Breast epithelium (tissue), 4 donors: ENCODE measurements at regions not wholly inside any gene's neighbourhood (a gene's known extent, or its start where the extent isn't known, plus 50 kb on each side); places are given as distances from the start of the nearest gene placed in this dataset.

Experiments used
- DNase-seq, 2 donors: peaks; one replicate each; pipeline ENCODE4 v3.0.0-alpha.2; 2019; ENCODE audit warnings: low spot score in 2 of 2
- H3K27ac ChIP-seq, 2 donors: fragments of 200-600 bp; sonication (generic) in 1 of 2; one replicate each; pipeline ENCODE4 v1.5.1; 2016 to 2019; ENCODE audit warnings: mild to moderate bottlenecking in 1 of 2
- H3K27me3 ChIP-seq, 2 donors: fragments of 200-600 bp; sonication (generic) in 1 of 2; one replicate each; pipeline versions ENCODE4 v1.5.1 to v1.6.0; 2017 to 2019; ENCODE audit warnings: control low read depth in 1 of 2, mild to moderate bottlenecking in 1 of 2
- H3K36me3 ChIP-seq: fragments of 200-600 bp; one replicate; pipeline ENCODE4 v1.5.1; 2019
- H3K4me1 ChIP-seq, 2 donors: fragments of 200-600 bp; sonication (generic); one replicate each; pipeline ENCODE4 v1.5.1; 2016 to 2019; ENCODE audit warnings: control low read depth in 1 of 2
- H3K4me3 ChIP-seq, 3 donors: fragments of 200-600 bp; sonication (generic); 1 replicate in 2 of 3; 2 replicates in 1 of 3; pipeline ENCODE4 v1.5.1; 2016 to 2019; ENCODE audit warnings: mild to moderate bottlenecking in 3 of 3, moderate library complexity in 2 of 3
- H3K9me3 ChIP-seq, 2 donors: fragments of 200-600 bp; sonication (generic) in 1 of 2; one replicate each; pipeline ENCODE4 v1.5.1; 2016 to 2019; ENCODE audit warnings: control low read depth in 1 of 2
- POLR2A ChIP-seq: fragments of 450-650 bp; IDR thresholded peaks from one replicate; pipeline ENCODE4 v1.6.1; 2016; ENCODE audit warnings: antibody characterized with exemption, mild to moderate bottlenecking, moderate library complexity
- POLR2AphosphoS5 ChIP-seq, 3 donors: sonication (generic); formaldehyde crosslinking; IDR thresholded peaks; one replicate each; pipeline ENCODE4 v1.6.1; 2017; ENCODE audit warnings: antibody characterized with exemption in 3 of 3
- intact Hi-C: fragments of 100-400 bp; cut with DNase I; formaldehyde crosslinking; loops from one replicate; pipeline ENCODE4 v1.15.1; 2023; ENCODE audit warnings: low total_unique reads
- TF ChIP-seq, protein P1 (sequence below), 3 donors: fragments of 450-650 bp; IDR thresholded peaks; one replicate each; pipeline ENCODE4 v1.5.1; 2016 to 2017; ENCODE audit warnings: antibody characterized with exemption in 3 of 3, mild to moderate bottlenecking in 3 of 3, moderate library complexity in 3 of 3

DNA sequence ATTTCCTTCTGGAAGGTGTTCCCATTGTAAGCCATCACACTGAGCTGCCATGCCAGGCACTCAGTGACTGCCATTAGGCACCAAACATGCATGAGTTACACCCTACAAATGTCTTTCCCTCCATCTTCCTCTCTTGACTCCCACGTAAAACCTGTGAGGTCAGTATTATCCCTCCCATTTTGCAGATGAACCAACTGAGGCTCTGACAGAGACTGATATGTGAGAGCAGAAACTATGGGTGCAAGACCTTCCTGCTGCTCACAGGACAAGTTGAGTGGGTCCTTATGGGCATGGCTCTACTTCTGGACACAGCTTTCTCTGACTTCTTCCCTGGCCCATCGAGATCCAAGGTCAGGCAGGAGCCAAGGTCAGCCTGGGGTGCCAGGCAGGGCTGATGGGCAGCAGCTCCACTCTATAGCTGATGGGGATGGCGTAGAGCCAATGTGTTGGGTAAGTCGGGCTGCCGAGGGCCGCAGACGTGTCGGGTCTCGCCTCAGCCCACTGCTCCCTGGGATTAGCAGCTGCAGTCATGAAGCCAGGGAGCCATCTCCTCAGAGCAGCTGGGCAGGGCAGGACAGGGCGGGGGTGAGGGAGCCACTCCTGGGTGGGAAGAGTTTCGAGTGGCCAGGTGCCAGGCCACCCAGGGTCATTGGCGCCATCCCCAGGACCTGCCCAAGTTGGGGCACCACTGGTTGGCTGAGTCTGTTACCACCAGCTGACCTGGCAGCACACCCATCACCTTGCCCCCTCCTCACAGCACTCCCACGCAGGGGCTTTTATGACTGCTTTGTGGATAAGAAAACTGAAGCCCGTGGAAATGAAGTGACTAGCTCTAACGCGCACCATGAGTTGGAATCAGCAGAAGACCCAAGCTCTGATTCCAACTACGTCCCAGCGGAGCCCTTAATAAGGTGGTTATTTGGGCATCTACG lies 117.8 kb upstream of the ZMIZ1 start:
- Histone ChIP-seq H3K27me3 (no peaks in the 10 kb centered on the region), H3K4me1 (no peaks in the 10 kb centered on the region), H3K36me3 (no peaks in the 10 kb centered on the region), H3K27ac (no peak overlapping the region), H3K4me3 (no peak overlapping the region), H3K9me3 (no peaks in the 10 kb centered on the region)
- DNase-seq = peak in 1 of 2 donors; percentile 58
- intact Hi-C loops = no loop called here
- TF ChIP-seq POLR2A (no peak), POLR2AphosphoS5 (IDR thresholded peaks at IDR 0.05) (no peak)
- TF ChIP-seq, protein P1, sequence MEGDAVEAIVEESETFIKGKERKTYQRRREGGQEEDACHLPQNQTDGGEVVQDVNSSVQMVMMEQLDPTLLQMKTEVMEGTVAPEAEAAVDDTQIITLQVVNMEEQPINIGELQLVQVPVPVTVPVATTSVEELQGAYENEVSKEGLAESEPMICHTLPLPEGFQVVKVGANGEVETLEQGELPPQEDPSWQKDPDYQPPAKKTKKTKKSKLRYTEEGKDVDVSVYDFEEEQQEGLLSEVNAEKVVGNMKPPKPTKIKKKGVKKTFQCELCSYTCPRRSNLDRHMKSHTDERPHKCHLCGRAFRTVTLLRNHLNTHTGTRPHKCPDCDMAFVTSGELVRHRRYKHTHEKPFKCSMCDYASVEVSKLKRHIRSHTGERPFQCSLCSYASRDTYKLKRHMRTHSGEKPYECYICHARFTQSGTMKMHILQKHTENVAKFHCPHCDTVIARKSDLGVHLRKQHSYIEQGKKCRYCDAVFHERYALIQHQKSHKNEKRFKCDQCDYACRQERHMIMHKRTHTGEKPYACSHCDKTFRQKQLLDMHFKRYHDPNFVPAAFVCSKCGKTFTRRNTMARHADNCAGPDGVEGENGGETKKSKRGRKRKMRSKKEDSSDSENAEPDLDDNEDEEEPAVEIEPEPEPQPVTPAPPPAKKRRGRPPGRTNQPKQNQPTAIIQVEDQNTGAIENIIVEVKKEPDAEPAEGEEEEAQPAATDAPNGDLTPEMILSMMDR (IDR thresholded peaks at IDR 0.05) = no peak

DNA sequence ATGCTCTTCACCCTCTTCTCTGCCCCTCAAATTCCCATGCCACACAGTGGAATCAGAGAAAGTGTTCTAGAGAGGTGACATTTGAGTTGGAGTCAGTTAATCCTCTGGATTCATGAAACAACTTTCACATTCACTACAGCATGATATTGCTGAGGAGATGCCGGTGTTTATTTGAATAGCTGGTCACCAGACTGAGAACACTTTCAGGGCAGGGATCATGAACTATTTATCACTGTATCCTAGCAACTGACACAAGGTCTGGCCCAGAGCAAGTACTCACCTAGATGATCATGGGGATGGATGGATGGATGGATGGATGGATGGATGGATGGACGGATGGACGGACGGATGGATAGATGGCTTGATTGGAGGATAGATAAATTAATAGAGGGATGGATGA lies 116.7 kb upstream of the ZMIZ1 start:
- H3K27ac ChIP-seq = no peak overlapping the region
- intact Hi-C loops = no loop called here
- H3K27me3 ChIP-seq = no peaks in the 10 kb centered on the region

DNA sequence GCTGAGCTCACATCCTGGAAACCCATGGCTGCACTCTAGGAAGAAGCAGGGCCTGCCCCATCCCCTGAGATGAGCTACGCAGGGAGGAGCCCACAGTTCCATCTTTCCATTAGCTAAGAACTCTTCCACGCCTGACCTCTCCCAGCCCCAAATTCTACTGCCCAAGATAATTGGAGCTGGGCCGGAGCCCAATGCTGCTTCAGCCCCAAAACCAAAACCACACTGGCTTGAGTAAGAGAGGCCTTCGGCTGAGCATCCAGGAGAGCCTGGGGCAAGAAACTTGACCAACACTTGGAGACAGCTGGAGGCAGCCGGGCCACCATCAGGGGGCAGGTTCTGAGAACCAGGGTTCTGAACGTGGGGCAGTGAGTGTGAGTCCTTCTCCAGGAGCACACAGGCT lies 116.1 kb upstream of the ZMIZ1 start:
- intact Hi-C loops = no loop called here
- DNase-seq = no peak
- Histone ChIP-seq H3K4me1 (no peaks in the 10 kb centered on the region), H3K4me3 (no peak overlapping the region), H3K36me3 (no peaks in the 10 kb centered on the region), H3K27ac (peak overlapping the region; percentile 40 to 45), H3K9me3 (no peaks in the 10 kb centered on the region), H3K27me3 (no peaks in the 10 kb centered on the region)
- no peak for TF ChIP-seq POLR2AphosphoS5 (IDR thresholded peaks at IDR 0.05)
- TF ChIP-seq, protein P1 (IDR thresholded peaks at IDR 0.05) = no peak
- no peak for TF ChIP-seq POLR2A

More for the DNA sequence above, 116.7 kb upstream of the ZMIZ1 start:
- no peaks in the 10 kb centered on the region for H3K4me1 ChIP-seq
- TF ChIP-seq, protein P1 (IDR thresholded peaks at IDR 0.05) = no peak
- no peak for TF ChIP-seq POLR2A
- no peak for TF ChIP-seq POLR2AphosphoS5 (IDR thresholded peaks at IDR 0.05)
- DNase-seq = no peak
- no peak overlapping the region for H3K4me3 ChIP-seq
- H3K9me3 ChIP-seq = no peaks in the 10 kb centered on the region
- H3K36me3 ChIP-seq = no peaks in the 10 kb centered on the region

DNA sequence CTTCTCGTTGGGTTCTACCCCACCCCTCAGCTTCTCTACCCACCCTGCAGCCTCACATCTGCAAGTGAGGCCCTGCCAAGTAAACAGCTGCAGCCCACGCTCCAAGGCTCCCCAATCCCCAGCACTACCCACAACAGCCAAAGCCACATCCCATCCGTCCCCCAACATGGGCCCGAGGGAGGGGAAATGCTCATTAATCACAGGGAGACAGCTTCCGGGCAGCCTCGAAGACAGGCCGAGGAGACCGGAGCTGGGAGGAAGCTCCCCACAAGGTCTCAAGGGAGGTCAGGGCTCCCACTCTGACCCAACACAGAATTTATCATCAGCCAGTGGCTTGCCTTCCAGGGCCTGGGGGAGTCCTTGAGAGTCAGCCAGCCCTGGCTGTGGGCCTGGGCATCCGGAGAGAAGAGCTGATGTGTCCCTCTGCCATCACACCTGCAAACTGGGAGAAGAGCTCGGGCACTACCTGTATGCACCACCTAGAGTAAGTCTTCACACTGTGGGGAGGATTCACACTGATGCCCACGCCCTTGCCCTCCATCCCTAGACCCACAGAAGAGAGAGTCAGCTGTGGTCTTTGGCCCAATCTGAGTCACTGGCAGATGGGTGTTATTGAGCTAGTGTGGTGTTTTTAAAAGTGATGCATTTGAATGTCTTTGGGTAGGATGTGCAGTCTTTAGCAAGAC lies 115.5 kb upstream of the ZMIZ1 start:
- Histone ChIP-seq H3K36me3 (no peaks in the 10 kb centered on the region), H3K4me1 (no peaks in the 10 kb centered on the region), H3K4me3 (no peak overlapping the region), H3K27me3 (no peaks in the 10 kb centered on the region), H3K27ac (peak overlapping the region; percentile 40 to 45), H3K9me3 (no peaks in the 10 kb centered on the region)
- no peak for DNase-seq
- intact Hi-C loops = no loop called here
- TF ChIP-seq POLR2A (no peak), POLR2AphosphoS5 (IDR thresholded peaks at IDR 0.05) (no peak)
- TF ChIP-seq, protein P1 (IDR thresholded peaks at IDR 0.05) = no peak

DNA sequence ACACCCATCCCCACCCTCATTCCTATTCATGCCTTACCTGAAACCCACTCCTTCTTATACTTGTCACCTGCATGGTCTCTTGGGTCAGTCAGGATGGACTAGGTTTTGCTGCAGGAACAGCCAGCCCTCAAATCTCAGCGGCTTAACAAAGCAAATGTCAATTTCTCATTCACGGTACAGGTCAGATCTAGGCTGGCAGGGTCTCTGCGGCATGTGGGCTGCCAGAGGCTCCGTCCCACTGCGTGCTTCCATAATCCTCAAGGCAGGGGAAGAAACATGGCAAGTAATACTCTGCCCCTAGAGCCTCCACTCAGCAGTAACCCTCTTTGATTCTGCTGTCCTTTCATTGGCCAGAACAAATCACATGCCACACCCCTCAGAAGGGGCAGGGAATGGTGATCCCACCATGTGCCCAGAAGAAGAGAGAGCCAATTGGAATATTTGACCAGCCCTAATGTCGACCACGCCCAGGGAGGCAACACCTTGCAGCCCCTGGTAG lies 114.9 kb upstream of the ZMIZ1 start:
- TF ChIP-seq POLR2AphosphoS5 (IDR thresholded peaks at IDR 0.05) (no peak), POLR2A (no peak)
- TF ChIP-seq, protein P1 (IDR thresholded peaks at IDR 0.05) = no peak
- DNase-seq = no peak
- Histone ChIP-seq H3K36me3 (no peaks in the 10 kb centered on the region), H3K4me3 (no peak overlapping the region), H3K27me3 (no peaks in the 10 kb centered on the region), H3K4me1 (no peaks in the 10 kb centered on the region), H3K27ac (peak overlapping the region in 1 of 2 donors; percentile 45), H3K9me3 (no peaks in the 10 kb centered on the region)
- intact Hi-C loops = no loop called here
